Fibroblast of skin of abdomen (primary cell): ENCODE measurements at regions not wholly inside any gene's neighbourhood (a gene's known extent, or its start where the extent isn't known, plus 50 kb on each side); places are given as distances from the start of the nearest gene placed in this dataset.

ENCODE experiments used
- DNase-seq: peaks from one replicate; pipeline ENCODE4 v3.0.0-alpha.2; 2013

DNA sequence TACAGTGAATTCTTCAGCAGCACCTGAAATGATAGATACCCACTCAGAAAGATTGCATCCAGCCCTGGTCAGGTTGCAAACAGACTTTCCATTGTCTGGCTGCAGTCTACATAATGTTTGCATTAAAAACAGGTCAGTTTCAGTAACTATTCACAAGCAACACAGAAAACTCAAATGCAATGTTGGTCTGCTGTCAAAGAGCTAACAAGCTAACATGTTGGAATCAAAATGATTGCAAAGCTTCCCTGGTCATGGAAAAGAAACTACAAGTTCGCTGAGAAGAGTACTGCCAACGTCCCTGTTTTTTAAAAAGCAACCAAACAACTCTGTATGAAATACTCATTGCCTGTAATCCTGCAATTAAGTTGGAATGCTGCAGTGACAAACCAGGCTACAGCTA, 374.7 kb downstream of the ADAMTS20 start:
- DNase-seq: no peak

DNA sequence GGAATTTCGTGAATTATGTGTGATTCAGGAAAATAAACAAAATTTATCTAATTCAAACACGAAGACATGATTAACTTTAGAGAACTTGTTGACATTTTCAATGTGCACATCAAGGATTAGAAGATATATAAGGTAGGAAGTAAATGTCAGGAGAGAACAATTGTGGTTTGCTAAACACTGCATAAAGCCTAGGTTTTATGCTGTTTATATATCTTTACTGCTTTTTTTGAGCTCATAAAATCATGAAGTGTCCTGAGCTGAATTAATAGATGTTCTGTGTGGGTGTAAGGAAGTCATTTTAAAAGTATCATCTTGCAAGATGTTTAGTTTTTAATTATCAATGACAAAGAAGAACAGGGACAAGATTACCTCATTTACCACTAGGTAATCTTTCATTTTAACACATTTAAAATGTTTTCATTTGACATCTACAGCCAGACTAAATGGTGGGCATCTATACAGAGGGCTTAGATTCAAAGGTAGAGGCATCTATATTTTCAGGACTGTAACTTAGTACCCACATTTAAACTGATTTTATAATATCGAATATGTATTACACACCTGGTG, 382.8 kb downstream of the ADAMTS20 start:
- peak; percentile 3 for DNase-seq

DNA sequence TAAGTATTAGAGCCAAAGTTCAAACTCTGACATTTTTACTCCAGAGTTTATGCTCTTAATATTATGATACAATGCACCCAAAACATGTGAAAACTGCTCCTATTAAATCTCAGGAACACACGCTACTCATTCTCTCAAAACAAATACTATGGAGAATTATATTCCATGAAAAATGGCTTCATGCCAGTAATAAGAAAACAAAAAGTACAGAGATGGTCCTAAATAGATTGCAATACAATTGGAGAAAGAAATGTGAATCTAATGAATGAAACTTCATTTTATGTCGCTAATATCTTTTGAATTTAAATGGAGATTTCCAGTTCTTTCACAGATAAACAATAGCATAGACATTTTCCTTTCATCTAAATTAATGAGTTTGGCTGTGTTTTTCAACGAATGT, 384.3 kb downstream of the ADAMTS20 start:
- DNase-seq: no peak

- DNase-seq: no peak
Observed at GRCh38 chr12:43165351-43165750, 386.7 kb downstream of the ADAMTS20 start.

DNA sequence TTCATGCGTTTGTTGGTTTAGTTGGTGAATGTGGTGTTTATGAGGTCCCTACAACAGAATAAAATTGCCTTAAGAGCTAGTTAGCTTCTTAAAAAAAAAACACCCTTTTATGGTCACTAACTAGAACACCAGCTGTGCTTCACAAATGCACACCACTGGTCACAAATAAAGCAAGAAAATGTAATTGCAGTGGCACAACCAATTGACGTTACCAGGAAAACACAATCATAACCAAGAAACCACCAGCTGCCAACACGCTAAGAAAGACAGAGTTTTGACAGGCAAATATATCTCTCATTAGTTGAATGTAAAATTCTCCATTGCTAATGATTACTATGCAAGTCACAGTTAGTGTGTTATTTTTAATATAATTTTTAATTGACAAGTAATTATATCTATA, 389.9 kb downstream of the ADAMTS20 start:
- no peak for DNase-seq

GRCh38 chr12:43159506-43159905, 392.5 kb downstream of the ADAMTS20 start:
- DNase-seq: no peak

DNA sequence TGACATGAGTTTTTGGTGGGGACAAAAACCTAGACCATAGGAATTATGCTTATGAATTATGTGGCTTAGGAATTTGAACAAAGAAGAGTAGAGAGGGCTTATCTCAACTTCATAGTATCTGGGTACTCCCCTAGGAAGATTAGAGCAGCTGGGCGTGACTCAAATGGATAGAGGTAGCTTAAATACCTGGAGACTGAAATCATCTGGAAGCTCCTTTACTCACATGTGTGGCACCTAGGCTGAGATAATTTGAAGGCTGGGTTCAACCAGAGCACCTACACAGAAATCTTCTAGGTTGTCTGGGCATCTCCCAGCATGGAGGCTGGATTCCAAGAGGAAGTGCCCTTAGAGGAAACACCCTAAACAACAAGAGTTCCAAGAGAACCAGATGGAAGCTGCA, 393.9 kb downstream of the ADAMTS20 start:
- DNase-seq: no peak

GRCh38 chr12:43155376-43155775, 396.6 kb downstream of the ADAMTS20 start:
- DNase-seq: no peak

- DNase-seq: no peak
Observed at GRCh38 chr12:43154498-43155045, 397.4 kb downstream of the ADAMTS20 start.

DNA sequence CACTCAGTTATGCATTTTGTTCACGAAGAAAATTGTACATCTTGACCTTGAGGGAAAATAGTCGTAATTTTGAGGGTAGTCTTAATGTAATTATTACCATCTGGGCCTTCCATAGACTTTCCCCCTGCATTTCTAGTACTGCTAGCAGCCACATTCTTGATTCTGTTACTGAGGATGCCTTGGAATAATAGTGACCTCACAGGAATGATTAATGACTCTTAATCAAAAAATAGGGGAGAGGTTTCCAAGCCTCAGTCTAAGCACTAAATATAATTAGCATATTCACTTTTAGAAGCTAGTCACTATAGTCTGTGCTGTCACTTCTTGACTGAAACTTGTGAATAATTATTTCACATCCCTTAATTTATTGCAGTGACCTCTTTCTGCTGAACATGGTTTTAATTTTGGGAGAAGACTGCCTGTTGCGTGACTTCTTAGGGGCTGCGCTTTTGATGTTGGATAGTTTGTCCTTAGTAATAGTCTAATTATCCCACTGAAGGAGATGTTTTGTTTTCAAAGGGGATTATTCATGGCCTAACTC, 400.5 kb downstream of the ADAMTS20 start:
- peak; percentile 96 for DNase-seq

DNA sequence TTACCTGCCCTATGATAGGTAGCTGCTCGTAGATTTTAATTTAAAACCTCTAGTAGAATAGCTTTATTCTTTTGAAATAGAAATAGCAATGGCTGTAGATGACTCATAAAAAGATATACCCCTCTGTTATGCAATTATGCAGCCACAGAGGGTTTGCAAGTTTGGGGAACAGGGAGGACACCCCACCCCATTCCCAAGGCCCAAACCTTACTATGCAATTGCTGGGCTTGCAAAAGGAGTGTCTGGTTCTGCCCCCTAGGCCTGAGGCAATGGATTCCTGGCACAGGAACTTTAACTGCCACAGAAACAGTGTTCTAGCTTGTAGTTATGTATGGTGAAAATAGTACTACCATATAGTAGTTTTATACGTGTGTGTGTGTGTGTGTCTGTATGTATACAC, 403.3 kb downstream of the ADAMTS20 start:
- DNase-seq: no peak

GRCh38 chr12:43147878-43148277, 404.1 kb downstream of the ADAMTS20 start:
- peak; percentile 41 for DNase-seq

DNA sequence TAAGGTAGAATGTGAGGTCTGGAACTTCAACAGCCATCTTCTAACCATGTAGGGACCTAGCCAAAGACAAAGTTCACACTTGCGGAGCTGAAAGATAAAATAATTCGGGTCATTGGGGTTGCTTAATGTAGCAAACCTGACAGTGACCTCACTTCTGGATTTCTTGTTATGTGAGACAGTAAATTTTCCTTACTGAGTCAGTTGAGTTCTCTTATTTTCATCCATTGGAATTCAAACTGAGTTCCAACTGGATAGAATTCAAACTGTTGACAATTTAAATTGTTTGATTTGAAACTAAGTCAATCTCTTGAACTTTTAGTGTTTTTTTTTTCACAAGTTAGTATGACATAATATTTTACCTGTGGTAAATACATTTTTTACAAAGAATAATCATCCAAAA, 406.5 kb downstream of the ADAMTS20 start:
- DNase-seq: peak; percentile 5

GRCh38 chr12:43143278-43143677, 408.7 kb downstream of the ADAMTS20 start:
- no peak for DNase-seq

DNA sequence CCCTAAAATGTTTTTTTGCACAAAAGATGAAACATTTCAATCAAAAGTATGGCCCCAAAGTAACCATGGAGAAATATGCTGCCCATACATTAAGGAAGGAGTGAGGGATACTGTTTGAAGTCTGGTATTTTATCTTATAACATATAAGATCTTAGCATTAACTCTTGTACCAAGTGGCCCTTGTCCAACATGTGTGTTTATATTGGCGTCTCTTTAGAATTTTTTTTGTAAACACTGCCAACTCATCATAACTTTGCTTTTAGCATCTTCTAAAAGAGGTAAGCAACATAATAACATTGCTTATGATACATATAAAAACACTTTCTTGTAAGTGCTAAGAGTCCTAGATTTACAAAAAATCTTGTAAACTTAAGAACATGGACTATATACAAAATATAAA, 419.7 kb downstream of the ADAMTS20 start:
- DNase-seq: no peak

DNA sequence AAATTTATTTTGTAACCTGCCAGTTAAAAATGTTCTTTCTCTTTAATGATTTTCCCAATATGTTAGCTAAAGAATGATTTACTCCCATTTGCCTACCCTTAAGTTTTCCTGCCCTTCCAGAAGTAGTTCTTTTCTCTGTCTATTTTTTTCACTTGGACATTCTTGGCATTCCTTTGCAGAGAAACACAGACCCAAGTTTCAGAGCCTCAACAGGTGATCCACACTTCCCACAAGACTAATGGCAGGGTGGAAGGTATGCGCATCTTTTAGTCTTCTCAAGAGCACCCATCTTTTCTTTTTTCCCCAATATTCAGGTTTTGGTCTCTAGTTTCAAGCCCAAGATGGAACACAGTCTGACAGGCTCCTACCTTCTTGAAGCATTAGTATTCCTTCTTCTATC, 420.7 kb downstream of the ADAMTS20 start:
- DNase-seq: peak; percentile 35

GRCh38 chr12:43127886-43128549, 424.0 kb downstream of the ADAMTS20 start:
- no peak for DNase-seq

DNA sequence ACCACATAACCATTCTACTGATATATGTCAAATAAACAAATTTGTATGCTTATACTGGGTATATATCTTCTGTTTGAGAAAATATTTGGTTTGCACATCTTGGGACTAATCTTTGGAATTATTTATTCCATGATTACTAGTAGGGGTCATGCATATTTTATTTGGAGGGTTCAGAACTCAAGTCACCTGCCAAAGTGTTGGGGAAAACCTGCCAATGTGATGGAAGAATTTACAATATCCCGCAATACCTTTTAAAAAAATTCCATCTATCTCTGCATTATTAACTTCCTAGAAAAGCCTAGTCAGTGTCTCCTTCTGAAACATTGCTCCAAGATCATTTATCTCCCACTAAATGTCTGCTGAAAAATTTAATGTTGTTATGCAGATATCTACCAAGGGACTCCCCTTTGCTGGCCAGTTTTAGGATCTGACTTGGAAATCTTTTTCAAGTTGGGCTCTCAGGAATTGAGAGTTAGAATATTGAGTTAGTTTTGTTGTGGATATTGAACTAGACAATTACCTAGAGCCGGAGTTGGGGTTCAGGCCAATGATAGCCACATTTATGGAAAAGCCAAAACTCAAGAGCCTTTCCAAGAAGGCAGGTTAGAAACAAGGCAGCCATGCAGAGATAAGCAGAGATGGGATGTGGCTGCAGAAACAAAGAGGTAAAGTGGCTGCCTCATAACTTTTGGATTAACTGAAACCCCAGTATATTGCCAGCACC, 425.2 kb downstream of the ADAMTS20 start:
- DNase-seq: no peak

DNA sequence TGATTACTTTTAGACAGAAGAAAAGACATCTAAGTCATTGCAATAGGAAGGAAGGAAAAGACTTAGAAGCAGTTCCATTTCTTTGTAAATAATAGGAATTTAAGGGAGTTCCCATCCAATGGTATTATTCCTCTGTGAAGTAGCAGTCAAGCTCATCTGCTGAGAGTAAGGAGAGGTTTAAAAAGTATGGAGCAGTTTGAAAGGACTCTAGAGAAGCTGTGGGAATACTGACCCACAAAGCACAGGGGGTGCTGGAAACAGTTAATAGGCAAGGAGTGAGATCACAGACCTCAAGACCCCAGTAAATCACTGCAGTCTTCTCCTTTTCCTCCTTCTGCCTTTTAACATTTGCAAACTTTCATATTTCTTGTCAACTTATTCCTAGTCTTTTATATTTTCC, 428.5 kb downstream of the ADAMTS20 start:
- no peak for DNase-seq

GRCh38 chr12:43120150-43120549, 431.9 kb downstream of the ADAMTS20 start:
- DNase-seq: no peak

GRCh38 chr12:43118881-43119280, 433.1 kb downstream of the ADAMTS20 start:
- DNase-seq: no peak

DNA sequence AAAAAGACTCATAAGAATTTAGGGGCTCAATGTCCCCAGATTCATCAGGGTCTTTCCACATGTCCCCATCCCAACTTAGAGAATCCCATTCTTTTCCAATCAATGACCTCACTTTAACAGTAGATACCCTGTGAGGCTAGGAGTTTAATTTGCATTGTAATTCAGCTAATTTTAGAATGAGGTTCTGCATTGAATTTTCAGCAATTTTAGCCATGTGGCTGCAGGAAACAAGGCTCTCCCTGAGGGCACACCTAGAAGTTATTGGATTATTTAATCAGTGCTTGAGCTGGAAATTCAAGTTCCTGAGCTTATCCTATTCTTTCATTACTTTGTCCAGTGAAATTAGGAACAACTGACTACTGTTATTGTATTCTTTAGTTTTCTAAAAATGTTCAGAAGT, 433.8 kb downstream of the ADAMTS20 start:
- DNase-seq: no peak

DNA sequence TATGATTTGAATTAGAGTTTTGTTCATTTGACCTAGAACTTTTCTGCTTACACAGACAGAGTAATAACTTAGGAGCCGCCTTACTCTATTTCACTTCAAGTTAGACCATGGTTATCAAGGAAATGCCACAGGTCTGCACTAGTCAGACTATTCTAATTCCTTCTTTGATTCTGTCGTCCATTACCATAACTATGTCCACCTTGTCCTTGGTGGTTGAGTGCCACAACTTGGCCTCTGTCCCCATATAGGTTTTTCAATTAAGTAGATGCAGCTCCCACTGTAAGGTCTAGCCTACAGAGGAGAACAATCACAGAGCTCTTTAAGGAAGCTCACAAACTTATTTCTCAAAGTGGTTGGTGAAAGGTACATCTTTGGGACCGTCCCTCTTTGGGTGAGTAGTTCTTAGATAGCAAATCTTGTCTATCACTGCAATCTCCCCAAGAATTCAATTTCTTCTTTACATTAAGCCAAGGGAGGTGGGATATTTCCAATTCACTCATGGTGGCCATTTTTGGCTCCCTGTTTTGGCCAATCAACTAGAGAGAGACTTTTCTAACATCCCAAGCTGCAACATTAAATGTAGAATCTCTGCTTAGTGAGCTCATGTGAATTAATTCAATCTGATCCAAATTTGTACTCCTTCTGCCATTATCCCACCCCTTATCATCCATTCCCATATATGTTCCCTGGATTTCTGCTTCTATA, 434.6 kb downstream of the ADAMTS20 start:
- no peak for DNase-seq
